Neural cell (in vitro differentiated cells): ENCODE measurements at regions not wholly inside any gene's neighbourhood (a gene's known extent, or its start where the extent isn't known, plus 50 kb on each side); places are given as distances from the start of the nearest gene placed in this dataset.

Source experiments
- EP300 ChIP-seq: fragments of 450-650 bp; conservative IDR thresholded peaks from 2 replicates; pipeline ENCODE4 v1.6.1; 2014; ENCODE audit warnings: antibody characterized with exemption, mild to moderate bottlenecking, moderate library complexity; ENCODE audit not compliant: poor library complexity, severe bottlenecking
- EZH2 ChIP-seq: fragments of 200-600, 300-800 bp; shearing (Covaris generic), sonication (generic); IDR thresholded peaks from 2 replicates; pipeline ENCODE4 v1.6.1; 2014; ENCODE audit warnings: antibody characterized with exemption, low read length, borderline replicate concordance, mild to moderate bottlenecking; ENCODE audit not compliant: insufficient read depth, poor library complexity, severe bottlenecking
- POLR2AphosphoS5 ChIP-seq: IDR thresholded peaks from 2 replicates; pipeline ENCODE4 v1.6.1; 2012
- RAD21 ChIP-seq: fragments of 450-650 bp; conservative IDR thresholded peaks from 2 replicates; pipeline ENCODE4 v1.6.1; 2014; ENCODE audit warnings: antibody characterized with exemption, mild to moderate bottlenecking, moderate library complexity
- TAF1 ChIP-seq: IDR thresholded peaks from 2 replicates; pipeline ENCODE4 v1.6.1; 2012; ENCODE audit warnings: low read depth
- TF ChIP-seq, protein P1 (sequence below): fragments of 450-650 bp; IDR thresholded peaks from 2 replicates; pipeline ENCODE4 v1.5.1; 2014; ENCODE audit warnings: antibody characterized with exemption, mild to moderate bottlenecking, moderate library complexity; ENCODE audit not compliant: poor library complexity, severe bottlenecking

DNA sequence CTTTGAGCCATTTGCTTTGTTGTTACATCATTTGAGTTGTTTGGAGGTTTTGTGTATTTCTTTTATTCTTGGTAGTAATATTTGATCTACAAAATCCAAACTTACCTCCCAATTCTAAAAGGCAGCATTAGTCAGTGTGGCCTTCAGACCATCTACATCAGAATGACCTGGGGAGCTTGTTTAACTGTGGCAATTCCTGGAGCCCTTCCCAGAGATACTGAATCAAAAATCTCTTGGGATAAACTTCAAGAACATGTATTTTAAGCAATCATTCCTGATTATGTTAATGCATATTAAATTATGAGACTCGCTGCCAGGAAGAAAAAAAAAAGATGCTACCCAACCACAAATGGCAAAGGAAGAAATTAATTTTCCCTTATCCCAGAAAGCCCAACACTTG lies 268.9 kb upstream of the PDE4D start:
- TF ChIP-seq, protein P1, sequence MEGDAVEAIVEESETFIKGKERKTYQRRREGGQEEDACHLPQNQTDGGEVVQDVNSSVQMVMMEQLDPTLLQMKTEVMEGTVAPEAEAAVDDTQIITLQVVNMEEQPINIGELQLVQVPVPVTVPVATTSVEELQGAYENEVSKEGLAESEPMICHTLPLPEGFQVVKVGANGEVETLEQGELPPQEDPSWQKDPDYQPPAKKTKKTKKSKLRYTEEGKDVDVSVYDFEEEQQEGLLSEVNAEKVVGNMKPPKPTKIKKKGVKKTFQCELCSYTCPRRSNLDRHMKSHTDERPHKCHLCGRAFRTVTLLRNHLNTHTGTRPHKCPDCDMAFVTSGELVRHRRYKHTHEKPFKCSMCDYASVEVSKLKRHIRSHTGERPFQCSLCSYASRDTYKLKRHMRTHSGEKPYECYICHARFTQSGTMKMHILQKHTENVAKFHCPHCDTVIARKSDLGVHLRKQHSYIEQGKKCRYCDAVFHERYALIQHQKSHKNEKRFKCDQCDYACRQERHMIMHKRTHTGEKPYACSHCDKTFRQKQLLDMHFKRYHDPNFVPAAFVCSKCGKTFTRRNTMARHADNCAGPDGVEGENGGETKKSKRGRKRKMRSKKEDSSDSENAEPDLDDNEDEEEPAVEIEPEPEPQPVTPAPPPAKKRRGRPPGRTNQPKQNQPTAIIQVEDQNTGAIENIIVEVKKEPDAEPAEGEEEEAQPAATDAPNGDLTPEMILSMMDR, result no peak
- TF ChIP-seq POLR2AphosphoS5 (no peak), TAF1 (no peak), EP300 (no peak), EZH2 (no peak), RAD21 (no peak)
